GM23248 (cell line): ENCODE measurements at regions not wholly inside any gene's neighbourhood (a gene's known extent, or its start where the extent isn't known, plus 50 kb on each side); places are given as distances from the start of the nearest gene placed in this dataset.
A peak's percentile ranks its signal among the peaks of the same experiment; 100 is the strongest.
"Not testable (repeated sequence)": the region's sequence is repeated elsewhere in the genome, so short reads cannot be mapped to it uniquely, and the experiment has no call there.

ENCODE experiments used
- DNase-seq: peaks from one replicate; pipeline ENCODE4 v3.0.0-alpha.2; 2015
- H2AFZ ChIP-seq: fragments of 200-600 bp; sonication (generic); 2 replicates; pipeline ENCODE4 v1.6.1; 2016; ENCODE audit warnings: antibody characterized with exemption
- H3F3A ChIP-seq: fragments of 200-600 bp; sonication (generic); 2 replicates; pipeline ENCODE4 v1.6.1; 2016; ENCODE audit warnings: mild to moderate bottlenecking, antibody characterized with exemption, mixed run types; ENCODE audit not compliant: insufficient read depth
- H3K27ac ChIP-seq: fragments of 200-600 bp; sonication (generic); 2 replicates; pipeline ENCODE4 v1.5.1; 2016; ENCODE audit warnings: mild to moderate bottlenecking
- H3K27me3 ChIP-seq: fragments of 200-600 bp; sonication (generic); replicated peaks from 2 replicates; pipeline ENCODE4 v1.6.1; 2016; ENCODE audit warnings: mild to moderate bottlenecking; ENCODE audit not compliant: insufficient read depth
- H3K36me3 ChIP-seq: fragments of 200-600 bp; sonication (generic); 2 replicates; pipeline ENCODE4 v1.6.1; 2016; ENCODE audit warnings: low read depth, mild to moderate bottlenecking
- H3K4me1 ChIP-seq: fragments of 200-600 bp; sonication (generic); 2 replicates; pipeline ENCODE4 v1.6.1; 2016; ENCODE audit warnings: mild to moderate bottlenecking; ENCODE audit not compliant: insufficient read depth
- H3K4me2 ChIP-seq: fragments of 200-600 bp; sonication (generic); one replicate; pipeline ENCODE4 v1.6.1; 2016; ENCODE audit warnings: mild to moderate bottlenecking; ENCODE audit not compliant: unreplicated experiment
- H3K4me3 ChIP-seq: fragments of 200-600 bp; sonication (generic); 2 replicates; pipeline ENCODE4 v1.5.1; 2016; ENCODE audit warnings: mild to moderate bottlenecking
- H3K79me2 ChIP-seq: fragments of 200-600 bp; sonication (generic); 2 replicates; pipeline ENCODE4 v1.6.1; 2016; ENCODE audit warnings: mild to moderate bottlenecking; ENCODE audit not compliant: insufficient read depth
- H3K9ac ChIP-seq: fragments of 200-600 bp; sonication (generic); 2 replicates; pipeline ENCODE4 v1.6.1; 2016; ENCODE audit warnings: mild to moderate bottlenecking
- H3K9me2 ChIP-seq: fragments of 200-600 bp; sonication (generic); 2 replicates; pipeline ENCODE4 v1.6.1; 2016; ENCODE audit warnings: mixed run types, mild to moderate bottlenecking, moderate library complexity; ENCODE audit not compliant: insufficient read depth
- H3K9me3 ChIP-seq: fragments of 200-600 bp; sonication (generic); one replicate; pipeline ENCODE4 v1.6.1; 2017; ENCODE audit warnings: low read depth
- H4K20me1 ChIP-seq: fragments of 200-600 bp; sonication (generic); 2 replicates; pipeline ENCODE4 v1.6.0; 2016; ENCODE audit not compliant: insufficient read depth
- EZH2 ChIP-seq: fragments of 200-600 bp; sonication (generic); IDR thresholded peaks from 2 replicates; pipeline ENCODE4 v1.6.1; 2018; ENCODE audit warnings: antibody characterized with exemption, mild to moderate bottlenecking; ENCODE audit not compliant: insufficient read depth, poor library complexity, severe bottlenecking
- EZH2phosphoT487 ChIP-seq: fragments of 200-600 bp; sonication (generic); IDR thresholded peaks from 2 replicates; pipeline ENCODE4 v1.6.1; 2018; ENCODE audit warnings: antibody characterized with exemption, moderate library complexity, mild to moderate bottlenecking, low read depth; ENCODE audit not compliant: insufficient read depth
- WGBS, 2 experiments: methylation state at CpG; one replicate each; pipeline ENCODE4 v1.1.6; 2015 to 2017; ENCODE audit warnings: low lambda C conversion rate in 2 of 2, low coverage in 1 of 2; ENCODE audit errors: missing lambda C conversion rate in 2 of 2; 5-methylcytosine and 5-hydroxymethylcytosine counted together
- in situ Hi-C: fragments of 300-500 bp; cut with MboI; formaldehyde crosslinking; loops from 2 replicates; pipeline ENCODE4 v1.15.0; 2020

- H3K27ac ChIP-seq, result no peak overlapping the region
- 61 to 63% methylated on average over 6 of the region's 6 CpGs for WGBS, 2 experiments
- H3K4me3 ChIP-seq, result no peak overlapping the region
- H3K79me2 ChIP-seq, result no peaks in the 10 kb centered on the region
- no peaks in the 10 kb centered on the region for H3K9me2 ChIP-seq
- H3K36me3 ChIP-seq, result no peaks in the 10 kb centered on the region
- H2AFZ ChIP-seq, result no peak overlapping the region
- H3K27me3 ChIP-seq, result 0 out of 2 replicates have a peak, but pooled peaks cover 5% of the 10 kb centered on the region
- H3K9ac ChIP-seq, result no peak overlapping the region
- no peaks in the 10 kb centered on the region for H3K4me1 ChIP-seq
- TF ChIP-seq EZH2 (no peak), EZH2phosphoT487 (no peak)
- no peak overlapping the region for H3K4me2 ChIP-seq
- H4K20me1 ChIP-seq, result no peaks in the 10 kb centered on the region
- no peaks in the 10 kb centered on the region for H3F3A ChIP-seq
- no peak for DNase-seq
- H3K9me3 ChIP-seq, result no peaks in the 10 kb centered on the region
- in situ Hi-C loops, result no loop called here
These were observed 89.4 kb upstream of the MAPRE2 start for GRCh38 chr18:34951625-34952379.

DNA sequence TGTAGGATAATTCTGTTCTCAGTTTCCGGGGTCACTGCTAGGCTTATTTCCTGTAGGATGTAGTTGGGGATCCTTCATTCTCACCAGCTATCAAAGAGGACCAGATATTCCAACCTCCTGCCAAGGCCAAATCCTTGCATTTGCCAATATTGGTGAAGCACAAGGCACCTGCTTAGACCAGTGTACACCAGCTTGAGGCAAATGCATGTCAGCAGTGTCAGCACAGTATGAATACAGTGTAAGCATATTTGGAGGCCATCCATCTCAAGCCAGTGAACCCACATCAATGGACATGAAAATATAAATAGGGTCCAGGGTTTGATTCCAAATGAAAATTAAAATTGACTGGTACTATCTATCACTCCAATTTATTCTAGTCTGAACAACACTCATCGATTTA lies 88.0 kb upstream of the MAPRE2 start:
- no peaks in the 10 kb centered on the region for H3K9me2 ChIP-seq
- no peak overlapping the region for H3K9ac ChIP-seq
- H3F3A ChIP-seq, result no peaks in the 10 kb centered on the region
- H3K27ac ChIP-seq, result no peak overlapping the region
- in situ Hi-C loops, result no loop called here
- no peaks in the 10 kb centered on the region for H3K4me1 ChIP-seq
- WGBS, 2 experiments, result 44 to 53% methylated on average over 2 of the region's 2 CpGs
- no peaks in the 10 kb centered on the region for H3K9me3 ChIP-seq
- H3K4me2 ChIP-seq, result no peak overlapping the region
- no peak for DNase-seq
- H3K27me3 ChIP-seq, result 0 out of 2 replicates have a peak, but pooled peaks cover 5% of the 10 kb centered on the region
- no peak for TF ChIP-seq EZH2phosphoT487
- no peak for TF ChIP-seq EZH2
- H4K20me1 ChIP-seq, result no peaks in the 10 kb centered on the region
- no peaks in the 10 kb centered on the region for H3K36me3 ChIP-seq
- H2AFZ ChIP-seq, result no peak overlapping the region
- no peaks in the 10 kb centered on the region for H3K79me2 ChIP-seq
- no peak overlapping the region for H3K4me3 ChIP-seq

- H3K27me3 ChIP-seq, H3K79me2 ChIP-seq, H3K4me3 ChIP-seq, H3K4me2 ChIP-seq, DNase-seq, H2AFZ ChIP-seq, H3K4me1 ChIP-seq, H3K27ac ChIP-seq, in situ Hi-C loops, H3K9ac ChIP-seq, H3K9me2 ChIP-seq, H3K36me3 ChIP-seq, H3F3A ChIP-seq, H4K20me1 ChIP-seq, H3K9me3 ChIP-seq: not testable (repeated sequence)
These were observed 85.7 kb upstream of the MAPRE2 start for GRCh38 chr18:34955494-34955893.

GRCh38 chr18:34956663-34957062 lies 84.5 kb upstream of the MAPRE2 start:
- no peak overlapping the region for H3K9ac ChIP-seq
- H2AFZ ChIP-seq, result no peak overlapping the region
- no peaks in the 10 kb centered on the region for H3K9me3 ChIP-seq
- H3K9me2 ChIP-seq, result no peaks in the 10 kb centered on the region
- TF ChIP-seq EZH2phosphoT487 (no peak), EZH2 (no peak)
- no peak overlapping the region for H3K4me3 ChIP-seq
- peak; percentile 26 for DNase-seq
- in situ Hi-C loops, result no loop called here
- no peaks in the 10 kb centered on the region for H3K79me2 ChIP-seq
- no peaks in the 10 kb centered on the region for H4K20me1 ChIP-seq
- H3K27ac ChIP-seq, result no peak overlapping the region
- no peak overlapping the region for H3K4me2 ChIP-seq
- no peaks in the 10 kb centered on the region for H3K4me1 ChIP-seq
- H3K36me3 ChIP-seq, result no peaks in the 10 kb centered on the region
- no peaks in the 10 kb centered on the region for H3F3A ChIP-seq
- 0 out of 2 replicates have a peak, but pooled peaks cover 5% of the 10 kb centered on the region for H3K27me3 ChIP-seq
